ENCODE measurements at regions not wholly inside any gene's neighbourhood (a gene's known extent, or its start where the extent isn't known, plus 50 kb on each side); places are given as distances from the start of the nearest gene placed in this dataset.

DNA sequence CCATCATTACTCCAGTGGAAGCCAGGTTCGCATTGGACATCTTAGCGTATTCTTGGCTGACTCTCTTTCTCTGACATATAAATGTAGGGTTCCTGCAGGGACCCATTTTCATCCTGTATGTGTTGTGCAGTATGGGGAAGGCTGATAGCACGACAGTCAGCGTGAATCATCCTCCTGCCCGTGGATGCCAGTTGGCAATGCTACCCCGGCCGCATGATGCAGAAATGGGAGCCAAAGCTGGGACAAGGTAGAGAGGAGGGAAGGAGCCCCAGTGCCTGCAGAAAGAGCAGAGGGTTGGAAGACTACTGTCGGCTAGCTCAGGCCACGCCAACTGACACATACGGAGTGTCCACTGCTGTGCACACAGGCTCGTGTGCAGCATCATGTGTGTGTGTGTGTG lies 251.6 kb downstream of the SKAP2 start:
- Mint-ChIP-seq H3K27me3 (ENCODE audit: unreplicated experiment) (peaks cover 9% of the 10 kb centered on the region), H3K9me3 (ENCODE audit: unreplicated experiment) (peaks cover 7% of the 10 kb centered on the region), H3K4me1 (ENCODE audit: low read depth, unreplicated experiment) (peaks cover 7% of the 10 kb centered on the region), H3K4me3 (ENCODE audit: unreplicated experiment) (no peak overlapping the region), H3K36me3 (ENCODE audit: unreplicated experiment) (peaks cover 5% of the 10 kb centered on the region), H3K27ac (ENCODE audit: unreplicated experiment) (no peak overlapping the region)
- no peak for DNase-seq
- TF ChIP-seq, protein P1, sequence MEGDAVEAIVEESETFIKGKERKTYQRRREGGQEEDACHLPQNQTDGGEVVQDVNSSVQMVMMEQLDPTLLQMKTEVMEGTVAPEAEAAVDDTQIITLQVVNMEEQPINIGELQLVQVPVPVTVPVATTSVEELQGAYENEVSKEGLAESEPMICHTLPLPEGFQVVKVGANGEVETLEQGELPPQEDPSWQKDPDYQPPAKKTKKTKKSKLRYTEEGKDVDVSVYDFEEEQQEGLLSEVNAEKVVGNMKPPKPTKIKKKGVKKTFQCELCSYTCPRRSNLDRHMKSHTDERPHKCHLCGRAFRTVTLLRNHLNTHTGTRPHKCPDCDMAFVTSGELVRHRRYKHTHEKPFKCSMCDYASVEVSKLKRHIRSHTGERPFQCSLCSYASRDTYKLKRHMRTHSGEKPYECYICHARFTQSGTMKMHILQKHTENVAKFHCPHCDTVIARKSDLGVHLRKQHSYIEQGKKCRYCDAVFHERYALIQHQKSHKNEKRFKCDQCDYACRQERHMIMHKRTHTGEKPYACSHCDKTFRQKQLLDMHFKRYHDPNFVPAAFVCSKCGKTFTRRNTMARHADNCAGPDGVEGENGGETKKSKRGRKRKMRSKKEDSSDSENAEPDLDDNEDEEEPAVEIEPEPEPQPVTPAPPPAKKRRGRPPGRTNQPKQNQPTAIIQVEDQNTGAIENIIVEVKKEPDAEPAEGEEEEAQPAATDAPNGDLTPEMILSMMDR (IDR thresholded peaks at IDR 0.05; ENCODE audit: partially characterized antibody, unreplicated experiment): no peak

GRCh38 chr7:26614503-26614902 lies 249.9 kb downstream of the SKAP2 start:
- TF ChIP-seq, protein P1 (IDR thresholded peaks at IDR 0.05; ENCODE audit: partially characterized antibody, unreplicated experiment): no peak
- peaks cover 5% of the 10 kb centered on the region for H3K36me3 Mint-ChIP-seq (ENCODE audit: unreplicated experiment)
- no peak overlapping the region for H3K4me3 Mint-ChIP-seq (ENCODE audit: unreplicated experiment)
- H3K4me1 Mint-ChIP-seq (ENCODE audit: low read depth, unreplicated experiment): peaks cover 22% of the 10 kb centered on the region
- H3K27me3 Mint-ChIP-seq (ENCODE audit: unreplicated experiment): peaks cover 8% of the 10 kb centered on the region
- H3K27ac Mint-ChIP-seq (ENCODE audit: unreplicated experiment): no peak overlapping the region
- no peak for DNase-seq
- H3K9me3 Mint-ChIP-seq (ENCODE audit: unreplicated experiment): peaks cover 7% of the 10 kb centered on the region

GRCh38 chr7:26616235-26616634 lies 248.2 kb downstream of the SKAP2 start:
- peaks cover 5% of the 10 kb centered on the region for H3K9me3 Mint-ChIP-seq (ENCODE audit: unreplicated experiment)
- H3K4me3 Mint-ChIP-seq (ENCODE audit: unreplicated experiment): no peak overlapping the region
- no peak overlapping the region for H3K27ac Mint-ChIP-seq (ENCODE audit: unreplicated experiment)
- peaks cover 12% of the 10 kb centered on the region for H3K27me3 Mint-ChIP-seq (ENCODE audit: unreplicated experiment)
- DNase-seq: no peak
- peaks cover 5% of the 10 kb centered on the region for H3K36me3 Mint-ChIP-seq (ENCODE audit: unreplicated experiment)
- TF ChIP-seq, protein P1 (IDR thresholded peaks at IDR 0.05; ENCODE audit: partially characterized antibody, unreplicated experiment): no peak
- peaks cover 33% of the 10 kb centered on the region for H3K4me1 Mint-ChIP-seq (ENCODE audit: low read depth, unreplicated experiment)

DNA sequence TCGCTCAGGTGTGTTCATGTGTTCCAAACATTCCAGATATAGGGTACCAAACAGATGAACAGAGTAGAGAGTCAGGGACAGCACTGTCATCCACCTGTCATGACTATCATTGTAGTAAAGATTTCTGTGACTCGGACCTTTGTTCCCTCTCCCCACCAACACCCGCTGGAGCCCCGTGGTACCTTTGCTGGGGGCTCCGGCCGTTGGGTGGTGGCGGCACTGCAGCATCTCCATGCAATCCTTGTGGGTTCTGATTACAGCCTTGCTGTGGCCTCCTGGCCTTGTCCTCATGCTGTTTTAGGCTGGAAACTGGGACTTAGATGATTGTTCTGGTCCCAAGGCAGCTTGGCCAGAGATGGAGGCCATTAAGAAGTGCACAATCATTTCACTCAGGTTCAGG lies 247.3 kb downstream of the SKAP2 start:
- no peak for DNase-seq
- Mint-ChIP-seq H3K27ac (ENCODE audit: unreplicated experiment) (no peak overlapping the region), H3K27me3 (ENCODE audit: unreplicated experiment) (peaks cover 13% of the 10 kb centered on the region), H3K36me3 (ENCODE audit: unreplicated experiment) (peaks cover 5% of the 10 kb centered on the region), H3K4me1 (ENCODE audit: low read depth, unreplicated experiment) (peaks cover 34% of the 10 kb centered on the region), H3K9me3 (ENCODE audit: unreplicated experiment) (peaks cover 5% of the 10 kb centered on the region), H3K4me3 (ENCODE audit: unreplicated experiment) (no peak overlapping the region)
- TF ChIP-seq, protein P1 (IDR thresholded peaks at IDR 0.05; ENCODE audit: partially characterized antibody, unreplicated experiment): no peak
